ENCODE measurements at regions not wholly inside any gene's neighbourhood (a gene's known extent, or its start where the extent isn't known, plus 50 kb on each side); places are given as distances from the start of the nearest gene placed in this dataset.

GRCh38 chr13:90770334-90770733 is 577.2 kb upstream of the MIR17HG start:
- H3K4me3 ChIP-seq (ENCODE audit: low read depth, low read length) = no peak overlapping the region

- no peak overlapping the region for H3K4me3 ChIP-seq (ENCODE audit: low read depth, low read length)
Observed at GRCh38 chr13:90773681-90774080, 573.8 kb upstream of the MIR17HG start.

DNA sequence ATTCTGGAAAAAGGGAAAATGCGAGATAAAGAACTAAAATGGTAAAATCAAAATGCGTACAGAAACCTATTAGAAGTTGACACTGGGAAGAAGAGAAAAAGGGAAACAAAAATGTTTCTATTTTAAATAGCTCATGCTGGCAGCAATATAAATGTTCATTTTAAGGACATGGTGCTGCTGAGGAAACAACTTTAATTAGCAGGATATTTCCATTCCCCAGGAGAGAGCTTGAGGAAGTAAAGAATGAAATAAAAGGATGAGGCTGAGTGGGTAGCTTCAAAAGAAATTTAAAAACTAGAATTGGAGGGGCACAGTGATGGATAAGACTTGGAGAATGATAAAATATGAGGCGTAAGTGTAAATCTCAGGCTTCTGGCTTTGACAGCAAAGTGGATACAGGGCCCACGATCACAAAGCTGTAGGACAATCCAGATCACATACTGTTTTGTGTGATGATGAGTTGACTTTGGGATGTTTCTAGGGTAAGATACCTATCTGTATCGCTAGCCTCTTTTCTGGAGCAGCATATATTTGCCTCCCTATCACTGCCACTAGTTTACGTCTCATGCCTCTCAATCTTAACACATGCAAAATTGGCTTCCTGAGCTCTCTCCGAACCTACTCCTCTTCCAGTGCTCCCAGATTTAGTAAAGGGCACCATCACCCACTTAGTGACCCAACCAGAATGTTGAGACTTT is 571.3 kb upstream of the MIR17HG start:
- H3K4me3 ChIP-seq (ENCODE audit: low read depth, low read length) = no peak overlapping the region

GRCh38 chr13:90783273-90783672 is 564.2 kb upstream of the MIR17HG start:
- no peak overlapping the region for H3K4me3 ChIP-seq (ENCODE audit: low read depth, low read length)

DNA sequence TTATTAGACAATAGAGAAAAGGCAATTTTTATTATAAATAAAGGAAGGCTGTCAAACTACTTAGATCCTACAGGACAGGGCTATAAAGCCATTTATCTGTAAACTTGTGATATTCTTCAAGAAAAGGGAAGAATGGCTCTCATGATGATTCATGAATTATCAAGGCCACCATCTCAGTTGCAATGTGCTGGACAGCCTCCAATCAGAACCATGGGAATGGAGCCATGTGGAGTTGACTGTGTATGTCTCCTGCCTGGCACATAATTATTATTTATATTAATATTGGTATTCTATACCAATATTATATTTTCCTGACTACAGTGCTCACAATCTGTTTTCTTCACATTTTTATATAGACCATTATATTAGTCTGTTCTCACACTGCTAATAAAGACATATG is 560.5 kb upstream of the MIR17HG start:
- no peak overlapping the region for H3K4me3 ChIP-seq (ENCODE audit: low read depth, low read length)

GRCh38 chr13:90792335-90792734 is 555.2 kb upstream of the MIR17HG start:
- H3K4me3 ChIP-seq (ENCODE audit: low read depth, low read length) = no peak overlapping the region

DNA sequence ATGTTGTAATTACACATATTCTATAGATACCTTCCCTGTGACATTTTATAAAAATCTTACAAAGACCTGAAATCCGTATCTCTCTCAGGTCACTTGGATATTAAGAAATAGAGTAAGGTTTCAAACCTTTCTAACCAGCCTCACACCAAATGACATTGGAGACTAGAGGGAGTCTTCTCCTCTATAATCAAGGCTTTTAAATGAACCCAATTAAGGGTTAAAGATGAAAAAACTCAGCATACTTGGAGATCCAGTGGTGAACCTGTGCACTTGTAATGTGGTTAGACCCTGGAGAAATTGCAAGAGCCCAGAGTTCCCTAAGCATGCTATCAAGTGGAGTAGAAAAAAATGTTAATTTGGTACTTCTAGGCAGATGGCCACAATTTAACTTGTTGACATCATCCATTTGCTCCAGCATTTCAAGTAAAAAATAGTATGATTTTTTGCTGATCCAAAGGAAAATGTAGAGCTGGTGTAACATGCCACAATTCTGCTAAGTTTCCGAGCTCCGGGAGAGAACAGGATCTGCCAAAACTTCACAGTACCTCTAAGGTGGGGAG is 554.1 kb upstream of the MIR17HG start:
- H3K4me3 ChIP-seq (ENCODE audit: low read depth, low read length) = no peak overlapping the region

- H3K4me3 ChIP-seq (ENCODE audit: low read depth, low read length) = no peak overlapping the region
Observed at GRCh38 chr13:90796474-90796873, 551.0 kb upstream of the MIR17HG start.

DNA sequence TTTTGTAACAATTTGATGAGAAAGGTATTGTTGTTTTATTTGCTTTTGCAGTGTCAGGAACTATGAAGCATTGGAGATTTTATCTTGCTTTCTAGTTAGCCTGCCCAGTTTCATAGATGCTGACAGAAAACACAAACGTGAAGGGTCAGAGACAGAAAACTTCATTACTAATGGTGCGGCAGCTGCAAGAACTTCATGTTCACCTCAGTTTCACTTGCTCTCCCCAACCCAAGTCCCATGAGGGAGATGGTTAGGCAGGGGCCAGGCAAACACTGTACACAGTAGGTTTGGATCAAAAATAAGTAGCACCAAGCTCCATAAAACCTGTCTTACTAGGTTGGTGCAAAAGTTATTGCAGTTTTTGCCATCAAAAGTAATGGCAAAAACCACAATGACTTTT is 550.2 kb upstream of the MIR17HG start:
- no peak overlapping the region for H3K4me3 ChIP-seq (ENCODE audit: low read depth, low read length)

DNA sequence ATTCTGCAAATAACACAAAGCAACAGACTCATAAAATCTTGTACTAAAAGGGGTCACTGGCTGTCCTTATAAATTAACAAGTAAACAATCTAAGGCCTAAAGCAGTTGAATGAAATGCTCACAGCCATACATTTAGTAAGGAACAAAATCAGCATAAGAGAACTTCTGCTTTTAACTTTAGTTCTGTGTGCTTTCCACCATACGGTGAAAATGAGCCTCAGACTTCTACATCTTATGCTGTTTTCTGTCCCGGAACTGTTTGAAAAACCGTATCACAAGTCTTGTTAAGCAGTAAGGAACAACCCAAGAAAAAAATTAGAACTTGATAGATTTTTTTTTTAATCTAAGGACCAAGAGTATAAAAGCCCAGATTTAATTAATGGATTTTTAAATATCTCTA is 549.1 kb upstream of the MIR17HG start:
- H3K4me3 ChIP-seq (ENCODE audit: low read depth, low read length) = no peak overlapping the region

- no peak overlapping the region for H3K4me3 ChIP-seq (ENCODE audit: low read depth, low read length)
Observed at GRCh38 chr13:90800082-90800746, 547.3 kb upstream of the MIR17HG start.

GRCh38 chr13:90801621-90802020 is 545.9 kb upstream of the MIR17HG start:
- H3K4me3 ChIP-seq (ENCODE audit: low read depth, low read length) = no peak overlapping the region

GRCh38 chr13:90803210-90803609 is 544.3 kb upstream of the MIR17HG start:
- no peak overlapping the region for H3K4me3 ChIP-seq (ENCODE audit: low read depth, low read length)

GRCh38 chr13:90806016-90806615 is 541.4 kb upstream of the MIR17HG start:
- no peak overlapping the region for H3K4me3 ChIP-seq (ENCODE audit: low read depth, low read length)

DNA sequence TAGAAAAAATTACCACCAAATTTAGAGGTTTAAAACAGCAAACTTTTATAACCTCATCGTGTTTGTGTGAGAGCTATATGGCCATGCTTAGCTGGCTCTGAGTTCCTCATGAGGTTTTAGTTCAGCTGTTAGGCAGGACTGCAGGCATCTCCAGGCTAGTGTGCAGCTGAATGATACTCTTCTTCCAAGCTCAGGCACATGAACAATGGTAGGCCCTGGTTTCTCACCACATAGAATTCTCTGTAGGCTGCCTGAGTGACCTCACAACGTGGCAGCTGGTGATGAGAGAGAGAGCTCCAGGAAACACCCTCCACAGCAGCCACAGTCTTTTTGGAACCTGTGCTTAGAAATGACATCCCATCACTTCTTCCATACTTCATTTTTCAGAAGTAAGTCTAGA is 540.6 kb upstream of the MIR17HG start:
- no peak overlapping the region for H3K4me3 ChIP-seq (ENCODE audit: low read depth, low read length)

DNA sequence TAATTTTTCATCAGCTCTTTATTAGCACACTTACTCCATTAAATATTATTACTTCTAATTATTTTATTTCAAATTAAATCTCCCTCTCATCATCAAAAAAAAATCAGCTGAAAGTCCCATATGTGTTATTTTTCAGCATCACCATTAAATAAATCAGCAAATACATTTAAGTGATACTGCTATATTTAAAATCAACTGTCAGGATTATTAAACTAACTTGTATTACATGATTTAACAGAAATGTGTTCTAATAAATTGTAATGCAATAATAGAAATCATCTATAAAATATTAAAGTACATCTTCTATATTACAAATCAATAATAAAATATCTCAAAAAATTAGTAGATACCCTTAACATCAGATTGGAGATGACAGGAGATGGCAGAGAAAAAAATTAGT is 538.6 kb upstream of the MIR17HG start:
- H3K4me3 ChIP-seq (ENCODE audit: low read depth, low read length) = no peak overlapping the region

DNA sequence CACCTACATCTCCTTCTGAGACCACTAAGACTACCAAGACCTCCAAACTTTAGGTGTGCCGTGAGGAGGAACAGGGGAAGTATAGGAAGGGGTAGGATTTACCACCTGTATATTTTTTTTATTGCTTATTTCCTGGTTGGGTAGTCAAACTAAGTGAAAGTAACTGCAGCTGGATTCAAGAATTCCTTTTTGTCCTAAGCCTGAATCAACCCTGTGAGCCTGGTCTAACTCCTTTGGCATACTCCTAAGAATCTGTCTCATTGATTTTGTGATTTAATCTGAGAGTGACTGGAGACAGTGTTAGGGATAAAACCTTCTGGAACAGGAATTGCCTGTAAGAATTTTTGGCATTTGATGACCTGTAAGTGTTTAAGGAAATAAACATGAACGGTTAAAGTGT is 523.5 kb upstream of the MIR17HG start:
- H3K4me3 ChIP-seq (ENCODE audit: low read depth, low read length) = no peak overlapping the region

DNA sequence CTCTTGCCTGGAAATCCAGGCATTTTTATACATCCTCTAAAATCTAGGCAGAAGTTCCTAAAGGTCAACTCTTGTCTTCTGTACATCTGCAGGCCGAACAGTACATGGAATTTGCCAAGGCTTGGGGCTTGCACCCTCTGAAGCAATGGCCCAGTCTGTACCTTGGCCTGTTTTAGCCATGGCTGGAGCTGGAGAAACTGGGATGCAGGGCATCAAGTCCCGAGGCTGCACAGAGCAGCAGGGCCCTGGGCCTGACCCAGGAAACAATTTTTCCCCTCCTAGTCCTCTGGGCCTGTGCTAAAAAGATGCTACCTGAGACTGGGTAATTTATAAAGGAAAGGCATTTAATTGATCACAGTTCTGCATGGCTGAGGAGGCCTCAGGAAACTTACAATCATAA is 520.8 kb upstream of the MIR17HG start:
- no peak overlapping the region for H3K4me3 ChIP-seq (ENCODE audit: low read depth, low read length)

DNA sequence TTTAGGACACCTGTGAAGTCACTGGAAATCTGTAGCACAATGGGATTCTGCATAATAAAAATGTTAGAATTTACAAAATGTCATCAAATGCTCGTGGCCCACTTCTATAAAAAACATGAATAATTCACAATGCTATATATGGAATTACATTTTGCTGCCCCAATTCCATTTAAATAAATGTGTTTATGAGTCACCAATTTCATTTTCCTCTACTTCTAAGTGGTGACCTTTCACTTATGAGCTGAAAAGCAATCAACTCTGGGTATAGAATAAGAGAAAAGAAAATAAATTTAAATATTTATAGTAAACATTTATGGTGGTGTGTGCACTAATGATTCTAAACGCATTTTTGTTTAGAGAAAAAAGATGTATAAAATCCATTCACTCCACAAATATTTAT is 516.7 kb upstream of the MIR17HG start:
- H3K4me3 ChIP-seq (ENCODE audit: low read depth, low read length) = no peak overlapping the region

DNA sequence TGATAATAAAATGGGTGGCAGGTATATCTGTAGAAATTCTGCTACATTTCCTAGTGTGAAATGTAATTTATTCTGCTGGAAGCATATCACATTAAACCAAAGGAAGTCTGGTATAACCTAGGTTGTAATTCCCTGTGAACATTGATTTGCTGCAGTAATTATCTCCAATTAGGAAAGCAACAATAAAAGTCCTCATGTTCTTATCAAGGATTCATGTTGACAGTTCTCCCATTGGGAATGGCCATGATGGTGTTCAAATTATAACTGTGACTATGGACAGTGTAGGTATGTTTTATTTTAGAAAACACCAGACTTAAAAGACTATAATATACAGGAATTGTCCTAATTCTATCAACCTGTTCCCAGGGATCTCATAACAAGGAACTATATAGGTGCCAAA is 513.5 kb upstream of the MIR17HG start:
- no peak overlapping the region for H3K4me3 ChIP-seq (ENCODE audit: low read depth, low read length)

GRCh38 chr13:90834700-90835099 is 512.8 kb upstream of the MIR17HG start:
- no peak overlapping the region for H3K4me3 ChIP-seq (ENCODE audit: low read depth, low read length)

DNA sequence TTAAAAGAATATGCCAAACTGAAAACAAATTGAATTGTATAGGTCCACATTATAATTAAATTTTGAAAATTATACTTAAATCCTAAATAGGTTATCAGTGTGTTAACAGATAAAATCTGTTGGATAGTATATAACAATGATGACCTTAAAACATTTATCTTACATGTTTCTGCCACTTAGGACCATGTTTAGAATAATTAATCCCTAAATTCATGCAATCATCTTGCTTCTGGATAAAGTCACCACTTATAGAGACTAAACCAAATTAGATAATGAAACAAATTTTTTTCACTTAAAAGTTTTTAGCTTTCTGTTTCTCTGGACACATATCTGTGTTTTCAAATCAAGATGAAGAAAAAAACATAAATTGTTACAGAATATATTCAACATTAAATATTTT is 511.7 kb upstream of the MIR17HG start:
- no peak overlapping the region for H3K4me3 ChIP-seq (ENCODE audit: low read depth, low read length)

Data from iPS-11a (cell line).